Suppressor macrophage treated with lipopolysaccharide for 4 hours (primary cell): ENCODE measurements at regions not wholly inside any gene's neighbourhood (a gene's known extent, or its start where the extent isn't known, plus 50 kb on each side); places are given as distances from the start of the nearest gene placed in this dataset.

Experiments
- DNase-seq: peaks from one replicate; pipeline ENCODE4 v3.0.0-alpha.2; 2020

DNA sequence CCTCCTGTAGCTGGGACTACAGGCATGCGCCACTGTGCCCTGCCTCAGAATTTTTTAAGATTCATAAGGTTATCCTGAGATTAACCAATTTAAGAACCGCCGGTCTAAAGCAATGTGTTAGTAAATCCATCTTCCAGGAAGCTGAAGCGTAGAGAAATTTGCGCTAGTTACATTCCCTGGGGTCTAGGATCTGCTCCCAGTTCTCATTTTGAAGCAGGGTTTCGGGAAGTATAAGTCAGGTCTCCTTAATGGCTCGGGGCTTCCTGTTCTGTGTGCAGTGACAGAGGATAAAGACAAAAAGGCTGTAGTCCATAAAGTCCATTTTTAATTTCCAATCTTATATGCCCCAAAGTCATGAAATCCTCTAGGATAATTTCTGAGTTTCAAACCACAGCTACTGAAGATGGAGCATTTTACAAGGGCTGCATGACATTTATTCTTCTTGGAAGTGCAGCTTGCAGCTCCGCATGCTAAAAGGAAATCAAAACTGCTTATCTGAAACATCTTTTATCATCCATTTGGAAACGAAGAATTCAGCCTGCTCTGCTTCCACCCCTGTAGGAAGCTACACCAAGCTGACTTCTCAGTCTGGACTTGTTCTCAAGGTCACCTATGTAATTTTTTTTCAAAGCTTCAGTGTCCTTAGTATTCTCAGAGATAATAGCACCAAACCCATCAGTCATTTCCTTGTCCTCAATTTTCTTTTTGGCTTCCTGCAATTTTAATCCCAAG is 326.1 kb downstream of the PRL start:
- peak; percentile 25 for DNase-seq

DNA sequence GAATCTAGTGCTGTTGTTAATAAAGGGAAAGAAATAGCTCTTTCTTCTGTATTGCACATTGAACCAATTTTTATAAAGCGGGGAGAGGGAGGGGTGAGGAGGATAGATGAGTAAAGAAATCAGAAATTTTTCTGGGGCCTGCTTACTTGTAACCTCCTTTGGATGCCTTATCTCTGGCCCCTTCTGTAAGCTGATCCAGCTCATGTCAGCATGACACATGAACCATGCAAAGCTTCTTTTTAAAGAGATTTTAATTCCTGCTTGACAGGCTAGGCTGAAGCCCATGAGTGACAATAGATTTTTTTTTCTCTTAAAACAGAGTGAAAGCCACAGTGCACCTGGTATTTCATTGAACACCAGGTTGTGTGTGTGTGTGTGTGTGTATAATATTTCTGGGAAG is 325.3 kb downstream of the PRL start:
- no peak for DNase-seq

DNA sequence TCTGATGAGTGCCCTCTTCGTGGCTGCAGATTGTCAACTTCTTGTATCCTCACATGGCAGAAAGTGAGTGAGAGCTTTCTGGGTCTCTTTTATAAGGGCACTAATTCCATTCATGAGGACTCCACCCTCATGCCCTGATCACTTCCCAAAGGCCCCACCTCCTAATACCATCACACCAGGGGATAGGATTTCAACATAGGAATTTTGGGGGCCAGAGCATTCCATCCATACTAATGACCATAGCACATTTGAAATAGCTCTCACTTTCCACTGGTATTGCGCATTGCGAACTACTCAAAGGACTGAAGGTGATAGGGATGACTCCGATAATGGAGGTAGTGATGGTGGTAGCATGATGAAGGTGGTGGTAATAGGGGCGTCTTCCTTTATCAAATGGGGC is 324.3 kb downstream of the PRL start:
- no peak for DNase-seq

DNA sequence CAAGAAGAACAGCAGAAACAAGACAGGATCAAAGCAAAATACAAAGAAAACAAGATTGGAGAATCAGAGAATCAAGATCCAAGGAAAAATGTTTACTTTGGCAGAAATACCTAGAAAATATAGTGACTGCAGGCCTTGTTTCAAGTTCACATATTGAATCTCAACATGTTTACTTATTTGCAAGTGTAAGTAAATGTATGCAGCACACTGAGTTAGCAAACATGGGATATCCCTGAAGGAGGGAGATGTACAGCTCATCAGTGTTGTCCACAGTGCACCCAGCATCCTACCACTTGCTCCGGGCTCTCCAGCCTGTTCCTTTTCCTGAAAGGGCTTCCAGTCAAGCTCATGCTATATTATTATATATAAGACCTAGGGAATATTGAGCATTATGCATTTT is 319.5 kb downstream of the PRL start:
- DNase-seq = no peak

DNA sequence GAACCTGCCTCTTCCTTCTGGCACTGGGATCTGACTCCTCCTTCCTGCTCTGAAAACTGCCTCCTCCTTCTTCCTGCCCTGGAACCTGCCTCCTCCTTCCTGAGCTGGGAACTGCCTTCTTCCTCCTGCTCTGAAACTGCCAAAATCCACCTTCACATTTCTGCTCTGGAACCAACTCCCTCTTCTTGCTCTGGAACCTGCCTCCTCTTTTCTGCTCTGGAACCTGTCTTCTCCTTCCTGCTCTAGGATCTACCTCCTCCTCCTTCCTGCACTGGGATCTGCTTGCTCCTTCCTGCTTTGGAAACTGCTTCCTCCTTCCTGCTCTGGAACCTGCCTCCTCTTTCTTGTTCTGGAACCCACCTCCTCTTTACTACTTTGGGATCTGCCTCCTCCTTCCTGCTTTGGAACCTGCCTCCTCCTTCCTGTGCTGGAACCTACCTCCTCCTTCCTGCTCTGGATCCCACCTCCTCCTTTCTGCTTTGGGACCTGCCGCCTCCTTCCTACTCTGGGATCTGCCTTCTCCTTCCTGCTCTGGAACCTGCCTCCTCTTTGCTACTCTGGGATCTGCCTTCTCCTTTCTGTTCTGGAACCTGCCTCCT is 315.5 kb downstream of the PRL start:
- no peak for DNase-seq

DNA sequence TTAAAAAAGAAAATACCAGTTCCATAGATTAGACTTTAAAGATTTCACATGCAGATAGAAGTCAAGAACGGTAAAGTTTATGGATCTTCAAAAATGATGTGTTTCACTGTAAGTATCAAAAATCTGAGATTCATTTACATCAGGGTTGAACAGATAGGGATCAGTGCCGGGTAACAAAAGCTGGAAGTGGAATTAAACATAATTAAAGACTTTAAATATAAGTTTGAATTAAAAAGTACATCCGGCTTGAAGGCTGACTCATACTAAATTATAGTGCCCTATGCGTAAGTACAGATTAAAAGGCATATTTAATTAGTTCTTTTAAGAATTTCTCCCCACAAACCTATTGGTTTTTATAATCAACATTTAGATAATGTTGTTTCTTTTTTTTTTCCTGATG is 312.7 kb downstream of the PRL start:
- no peak for DNase-seq

DNA sequence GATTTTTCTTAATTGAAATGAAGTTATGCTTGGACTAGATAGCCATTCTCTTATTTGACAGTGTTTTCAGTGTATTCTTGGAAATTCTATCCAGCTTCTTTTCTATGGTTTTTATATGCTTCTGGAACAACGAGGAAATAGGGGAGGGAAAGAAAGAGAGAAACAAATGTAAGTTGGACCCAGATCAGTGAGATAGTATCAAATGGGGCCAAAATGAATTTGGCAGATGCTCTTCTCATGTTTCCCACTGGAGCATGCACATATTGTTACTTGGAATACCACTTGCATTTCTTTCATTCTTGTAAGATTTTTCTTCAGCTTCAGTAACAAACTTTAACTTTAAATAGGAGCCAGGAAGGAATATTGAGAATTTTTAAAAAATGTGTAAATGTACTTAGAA is 312.3 kb downstream of the PRL start:
- no peak for DNase-seq

DNA sequence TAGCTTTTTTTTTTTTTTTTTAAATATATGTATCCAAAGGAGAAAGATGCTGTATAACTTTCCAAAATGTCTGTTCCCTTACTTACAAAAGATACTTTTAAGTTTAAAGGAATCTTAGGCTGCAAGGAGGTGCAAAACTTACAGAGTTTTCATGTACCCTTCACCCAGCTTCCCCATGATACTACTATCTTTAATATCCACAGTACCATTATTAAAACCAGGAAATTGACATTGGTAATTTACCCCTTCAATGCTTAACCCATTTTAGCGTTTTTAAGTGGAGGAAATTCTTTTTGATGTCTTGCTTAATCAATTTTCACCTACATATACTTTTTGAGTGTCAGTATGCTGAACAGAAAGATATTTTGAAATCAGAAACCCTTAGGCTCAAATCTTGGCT is 310.9 kb downstream of the PRL start:
- DNase-seq = no peak

DNA sequence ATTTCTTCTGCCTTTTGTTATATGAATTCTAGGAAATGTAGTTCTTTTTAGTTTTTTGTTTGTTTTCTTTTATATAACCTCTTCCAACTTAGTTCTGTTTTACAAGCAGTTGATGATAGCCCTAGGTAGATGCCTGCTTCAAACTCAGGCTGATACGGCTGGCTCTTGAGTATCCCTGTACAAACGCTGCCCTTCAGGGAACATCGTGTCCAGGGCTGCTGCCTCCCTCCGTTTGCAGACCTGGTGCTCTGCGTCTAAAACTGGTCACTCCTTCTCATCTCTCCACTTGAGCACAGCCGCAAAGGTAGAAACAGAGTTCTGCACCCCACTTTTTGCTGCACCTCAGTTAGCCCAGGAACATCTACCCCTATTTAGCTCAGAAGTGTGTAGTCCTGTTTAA is 310.1 kb downstream of the PRL start:
- no peak for DNase-seq

DNA sequence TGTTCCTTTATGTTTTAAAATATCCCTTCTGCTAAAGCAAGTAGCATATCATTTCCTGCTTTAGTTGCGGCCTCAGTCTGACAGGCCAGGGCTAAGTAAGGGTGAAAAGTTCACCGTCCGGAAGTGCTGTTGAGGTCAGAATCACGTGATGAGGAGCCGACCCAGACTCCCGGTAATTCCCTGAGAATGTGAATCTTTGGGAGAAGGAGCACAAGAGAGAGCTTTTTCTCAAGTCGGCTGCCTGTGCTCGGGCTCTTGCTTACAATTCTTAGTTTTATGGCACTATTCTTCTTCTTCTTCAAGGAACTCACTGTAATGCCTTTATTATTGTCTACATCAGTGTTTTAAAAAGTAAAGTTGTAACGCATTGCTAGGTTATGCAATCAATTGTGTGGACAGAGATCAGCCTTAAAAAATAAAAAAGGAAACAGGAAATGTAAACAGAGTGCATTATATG is 309.3 kb downstream of the PRL start:
- DNase-seq = peak; percentile 76

DNA sequence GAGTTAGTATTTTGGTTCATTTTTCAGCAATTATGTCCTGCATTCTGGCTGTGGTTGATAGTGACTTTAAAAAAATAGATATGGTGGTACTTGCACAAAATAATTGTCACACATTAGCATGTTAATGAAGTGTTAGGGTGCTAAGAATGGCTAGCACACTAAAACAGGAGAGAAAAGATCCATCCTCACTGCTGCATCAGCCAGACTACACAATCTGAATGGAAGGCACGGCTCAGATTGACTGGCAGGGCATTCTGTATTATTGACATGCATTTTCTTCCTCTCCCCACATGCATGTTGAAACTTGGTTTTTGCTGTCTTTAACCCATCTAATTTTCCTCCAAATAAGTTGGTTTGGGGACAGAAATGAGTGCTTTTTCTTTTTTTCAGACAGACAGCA is 306.3 kb downstream of the PRL start:
- no peak for DNase-seq

DNA sequence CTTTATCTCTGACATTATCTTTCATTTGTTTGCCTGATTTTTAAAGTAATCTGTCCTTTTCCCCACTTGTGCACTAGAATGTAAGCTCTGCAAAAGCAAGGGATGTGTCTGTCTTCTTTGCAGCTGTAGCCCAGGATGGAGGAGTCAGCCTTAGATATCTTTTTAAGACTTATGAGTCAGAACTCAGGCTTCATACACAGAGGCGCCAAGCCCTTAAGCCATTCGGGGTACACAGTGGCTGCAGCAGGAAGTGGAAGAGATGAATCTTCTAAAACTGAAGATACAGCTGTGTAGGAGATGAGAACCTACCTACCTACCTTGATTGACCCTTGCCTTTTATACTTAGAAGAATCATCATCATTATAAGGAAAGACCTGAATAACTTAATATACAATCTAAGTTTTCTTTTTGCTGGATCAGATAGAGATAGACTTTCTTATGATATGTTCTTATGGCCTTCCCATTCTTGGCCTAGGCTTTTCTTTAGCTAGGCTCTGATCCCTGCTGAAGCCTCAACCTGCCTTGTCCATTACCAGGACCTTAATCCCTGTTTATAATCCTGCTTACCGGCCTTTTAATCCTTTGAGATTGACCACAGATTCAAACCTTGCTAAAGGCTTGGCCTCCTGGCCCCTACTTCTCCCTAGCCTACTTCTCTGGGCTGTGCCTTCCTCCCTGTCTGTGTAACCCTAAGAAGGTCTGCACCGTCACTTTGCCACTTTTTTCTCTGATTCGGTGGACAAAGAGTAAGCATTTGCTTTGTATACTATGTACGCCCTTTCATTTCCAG is 304.5 kb downstream of the PRL start:
- DNase-seq = no peak

DNA sequence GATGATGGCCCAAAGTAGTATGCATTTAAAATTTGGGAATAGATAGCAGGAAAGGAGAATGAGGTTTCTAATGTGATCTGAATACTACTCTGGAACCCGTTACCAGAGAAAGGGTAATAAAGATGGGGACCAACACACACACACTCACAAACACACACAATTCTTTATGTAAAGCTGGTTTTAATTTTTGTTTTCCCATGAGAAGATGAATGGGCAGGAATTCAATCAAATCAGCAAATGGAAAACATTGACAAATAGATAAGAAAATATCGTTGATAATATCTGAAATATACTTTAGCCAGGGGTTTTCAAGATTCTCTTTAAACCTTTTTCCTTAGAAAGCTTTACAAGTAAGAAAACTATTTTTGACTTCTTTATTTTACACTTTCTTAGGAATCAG is 303.0 kb downstream of the PRL start:
- no peak for DNase-seq

DNA sequence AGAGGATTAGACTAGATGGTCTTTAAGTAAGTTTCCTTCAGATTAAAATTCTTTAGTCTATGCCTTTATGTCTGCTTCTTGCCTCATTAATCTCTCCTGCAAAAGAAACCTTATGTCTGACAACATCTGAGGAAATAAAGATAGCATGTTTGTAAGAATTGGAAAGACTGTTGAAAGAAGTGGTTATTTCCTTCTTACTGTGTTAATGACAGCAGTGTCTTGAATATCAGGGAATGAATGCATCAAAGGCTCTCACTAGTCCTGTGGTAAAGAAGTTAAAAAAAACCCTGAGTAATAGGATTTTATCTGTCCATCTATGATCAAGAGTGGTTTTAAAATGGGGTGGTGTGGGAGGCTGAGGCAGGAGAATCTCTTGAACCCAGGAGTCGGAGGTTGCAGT is 302.0 kb downstream of the PRL start:
- no peak for DNase-seq

DNA sequence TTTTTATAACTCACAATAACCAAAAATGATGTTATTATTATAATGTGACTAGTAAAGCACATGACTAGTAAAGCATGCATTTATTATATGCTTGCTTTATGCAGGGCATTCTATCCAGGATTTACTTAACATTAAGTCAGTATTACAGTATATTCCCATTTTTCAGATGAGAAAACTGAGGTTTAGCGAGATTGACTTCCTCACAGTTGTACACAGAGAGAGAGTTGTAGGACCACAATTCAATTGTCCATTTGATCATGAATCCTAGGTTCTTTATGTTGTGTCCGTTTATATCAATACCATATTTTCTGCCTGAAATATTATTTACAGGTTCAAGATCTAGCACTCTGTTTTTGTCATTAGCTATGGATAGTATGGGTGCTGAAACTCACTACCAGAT is 301.5 kb downstream of the PRL start:
- DNase-seq = no peak

DNA sequence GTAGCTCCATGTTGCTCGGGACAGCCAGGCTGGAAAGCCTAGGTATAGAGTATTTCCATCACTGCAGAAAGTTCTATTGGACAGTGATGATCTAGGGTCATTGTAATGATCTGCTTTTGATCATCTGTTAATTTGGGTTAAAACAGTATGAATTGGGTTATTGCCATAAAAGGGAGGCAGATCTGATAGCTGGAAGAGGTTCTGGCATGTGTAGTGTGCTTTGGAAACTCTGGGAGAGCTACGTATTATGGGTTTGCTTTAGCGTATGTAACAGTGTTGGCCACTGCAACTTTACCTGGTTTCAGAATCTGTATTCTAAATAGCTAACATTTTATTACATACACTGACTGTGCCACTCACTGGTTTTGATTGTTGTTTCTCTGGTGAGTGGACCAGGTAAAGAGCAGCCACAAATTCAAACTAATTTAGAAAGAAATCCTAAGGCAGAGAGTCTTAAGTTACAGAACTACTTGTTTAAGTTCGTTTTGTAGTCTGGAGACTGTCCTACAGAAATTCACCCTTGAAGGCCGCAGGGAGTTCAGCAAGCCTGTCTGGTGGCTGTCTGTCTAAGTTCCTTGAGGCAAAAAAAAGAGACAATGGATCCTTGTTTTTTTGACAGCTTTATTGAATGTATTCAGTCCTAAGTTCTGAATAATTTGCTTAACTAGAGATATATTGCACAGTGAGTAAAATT is 300.3 kb downstream of the PRL start:
- DNase-seq = no peak

DNA sequence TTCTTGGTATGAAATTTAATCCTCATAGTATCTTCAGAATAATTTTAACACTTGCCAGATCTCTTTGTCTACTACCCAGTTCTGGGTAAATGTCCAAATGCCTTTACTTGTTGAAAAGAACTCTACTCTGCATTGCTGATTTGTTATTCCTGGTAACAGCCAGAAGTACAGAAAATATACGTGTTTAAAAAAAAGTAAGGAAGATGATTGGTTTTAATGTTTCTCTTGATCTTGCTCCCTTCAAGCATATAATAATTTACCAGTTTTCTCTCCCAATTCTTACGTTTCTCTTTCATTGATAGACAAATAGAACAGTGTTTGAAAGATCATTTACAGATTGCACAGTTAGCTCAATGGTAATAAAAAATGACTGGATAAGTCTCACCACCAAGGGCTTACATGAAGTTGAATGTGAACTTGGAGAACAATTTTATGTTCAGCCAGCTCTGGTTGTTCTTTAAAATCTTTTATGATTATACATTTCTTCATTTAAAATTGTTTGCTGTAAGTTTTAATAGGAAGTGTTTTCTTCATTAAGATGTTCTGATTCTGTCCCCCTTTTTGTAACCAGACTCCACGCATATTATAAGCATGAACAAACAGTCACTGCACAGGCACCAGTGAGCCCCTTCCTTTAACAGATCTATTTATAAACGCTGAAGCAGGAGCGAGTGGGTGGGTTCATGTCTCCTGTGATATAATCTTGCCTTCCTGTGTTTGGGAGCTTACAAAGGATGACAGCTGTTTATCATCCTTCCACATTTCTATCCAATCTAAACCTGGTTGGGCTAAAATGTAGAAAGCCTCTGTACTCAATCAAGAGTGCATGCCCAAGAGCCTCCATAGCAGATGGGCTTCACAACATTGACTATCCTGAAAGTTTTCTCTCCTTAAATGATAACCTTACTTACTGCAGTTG is 299.5 kb downstream of the PRL start:
- DNase-seq = no peak

DNA sequence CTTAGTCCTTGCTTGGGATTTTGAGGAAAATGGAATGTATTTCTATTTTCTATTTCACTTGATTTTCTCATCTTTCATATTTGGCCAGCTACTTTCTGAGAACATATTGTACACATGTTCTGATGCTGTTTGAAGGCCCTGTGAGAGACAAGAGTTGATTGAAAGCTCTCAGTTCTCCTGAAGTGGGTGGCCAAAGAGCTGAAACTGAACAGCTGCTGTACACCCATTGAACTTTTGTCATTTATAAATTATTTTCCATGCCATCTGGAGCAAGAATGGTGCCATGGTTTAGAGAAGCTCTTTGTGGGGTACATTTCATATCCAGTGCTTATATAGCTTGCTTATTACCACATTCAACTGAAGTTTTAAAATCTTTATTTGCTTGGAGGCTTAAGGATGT is 298.3 kb downstream of the PRL start:
- DNase-seq = no peak

DNA sequence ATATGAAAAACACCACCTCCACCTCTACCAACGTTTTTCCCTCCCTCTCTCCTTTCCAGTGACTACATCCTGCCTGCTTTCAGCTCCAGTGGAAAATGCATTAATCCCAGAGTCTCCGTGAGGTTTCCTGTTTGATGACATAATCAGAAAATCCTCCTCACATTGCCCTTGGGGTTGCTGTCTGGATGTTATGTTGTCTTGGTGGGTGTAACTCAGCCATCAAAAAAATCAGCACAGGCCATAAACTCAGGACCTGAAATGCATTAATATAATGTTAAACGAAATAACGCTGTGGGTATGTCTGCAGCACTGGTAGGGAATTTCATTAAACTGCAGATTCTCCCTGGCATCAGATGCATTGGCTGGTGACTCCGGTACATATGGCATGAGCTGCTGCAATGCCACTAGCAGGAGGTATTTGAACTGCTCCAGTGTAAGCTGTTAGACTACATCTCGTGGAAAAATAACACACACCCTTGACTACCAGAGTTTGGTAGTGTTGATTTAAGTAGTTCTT is 297.8 kb downstream of the PRL start:
- no peak for DNase-seq

DNA sequence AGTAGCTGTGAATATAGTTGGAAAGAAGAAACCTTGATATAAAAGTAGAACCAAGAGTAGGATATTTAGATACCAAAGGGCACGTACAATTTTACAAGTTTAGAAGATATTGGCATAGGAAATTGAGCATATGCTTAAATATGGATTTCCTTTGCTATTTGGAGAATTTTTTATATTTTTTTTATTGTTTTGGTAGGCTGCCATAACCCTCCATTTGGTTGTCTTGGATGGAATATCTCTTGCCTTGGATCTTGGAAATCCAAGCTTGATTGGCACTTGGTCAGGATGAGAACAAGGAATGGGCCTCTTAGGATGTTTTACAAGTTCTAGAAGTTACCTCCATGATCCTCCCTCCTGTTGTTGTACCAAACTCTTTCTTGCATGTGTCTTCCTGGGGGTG is 297.1 kb downstream of the PRL start:
- DNase-seq = no peak

DNA sequence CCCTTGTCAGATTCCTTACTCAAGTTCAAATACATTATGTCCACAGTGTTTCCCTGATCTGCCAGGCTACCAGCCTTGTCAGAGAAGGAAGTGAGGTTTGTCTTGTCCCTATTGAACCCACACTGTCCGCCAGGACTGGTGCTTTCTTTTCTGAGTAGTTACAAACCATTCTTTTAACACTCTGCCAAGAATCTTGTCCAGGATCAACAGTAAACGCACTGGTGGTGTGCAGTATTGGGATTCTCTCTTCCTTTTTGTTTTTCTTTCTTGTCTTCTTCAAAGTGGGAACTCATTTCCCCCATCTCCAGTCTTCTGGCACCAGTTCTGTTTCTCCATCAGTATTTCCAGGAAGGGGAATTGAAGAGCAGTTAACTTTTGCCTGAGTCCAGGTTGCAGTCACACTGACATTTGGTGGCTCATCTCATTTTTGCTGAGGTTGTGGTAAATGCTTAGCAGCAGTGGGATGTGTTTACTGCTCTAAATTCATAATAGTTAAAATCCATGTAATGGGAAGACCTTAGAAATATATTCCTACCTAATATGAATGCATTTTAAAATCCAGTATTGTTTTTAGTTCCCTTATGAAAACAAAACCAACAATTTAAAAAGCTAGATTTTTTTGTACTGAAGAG is 295.3 kb downstream of the PRL start:
- no peak for DNase-seq

DNA sequence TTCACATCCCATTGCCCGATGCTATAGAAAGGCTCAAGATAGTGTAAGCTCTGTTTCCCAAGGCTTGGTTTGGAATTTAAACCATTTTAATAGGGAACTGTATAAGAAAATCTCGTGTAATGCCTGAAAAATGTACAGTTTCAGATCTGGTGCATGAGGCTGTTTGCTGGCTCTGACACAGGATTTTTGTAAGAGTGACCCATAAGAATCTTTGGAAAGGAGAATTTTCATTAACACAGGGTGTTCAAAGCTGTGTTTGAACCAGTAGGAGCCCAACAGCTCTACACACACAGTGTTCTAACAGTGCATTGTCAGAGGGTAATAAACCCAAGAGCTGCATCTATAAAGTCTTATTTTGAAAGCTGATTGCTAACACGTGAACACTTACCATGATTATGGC is 293.5 kb downstream of the PRL start:
- DNase-seq = no peak
